ENCODE measurements at regions not wholly inside any gene's neighbourhood (a gene's known extent, or its start where the extent isn't known, plus 50 kb on each side); places are given as distances from the start of the nearest gene placed in this dataset.
"Not testable (repeated sequence)": the region's sequence is repeated elsewhere in the genome, so short reads cannot be mapped to it uniquely, and the experiment has no call there.

DNA sequence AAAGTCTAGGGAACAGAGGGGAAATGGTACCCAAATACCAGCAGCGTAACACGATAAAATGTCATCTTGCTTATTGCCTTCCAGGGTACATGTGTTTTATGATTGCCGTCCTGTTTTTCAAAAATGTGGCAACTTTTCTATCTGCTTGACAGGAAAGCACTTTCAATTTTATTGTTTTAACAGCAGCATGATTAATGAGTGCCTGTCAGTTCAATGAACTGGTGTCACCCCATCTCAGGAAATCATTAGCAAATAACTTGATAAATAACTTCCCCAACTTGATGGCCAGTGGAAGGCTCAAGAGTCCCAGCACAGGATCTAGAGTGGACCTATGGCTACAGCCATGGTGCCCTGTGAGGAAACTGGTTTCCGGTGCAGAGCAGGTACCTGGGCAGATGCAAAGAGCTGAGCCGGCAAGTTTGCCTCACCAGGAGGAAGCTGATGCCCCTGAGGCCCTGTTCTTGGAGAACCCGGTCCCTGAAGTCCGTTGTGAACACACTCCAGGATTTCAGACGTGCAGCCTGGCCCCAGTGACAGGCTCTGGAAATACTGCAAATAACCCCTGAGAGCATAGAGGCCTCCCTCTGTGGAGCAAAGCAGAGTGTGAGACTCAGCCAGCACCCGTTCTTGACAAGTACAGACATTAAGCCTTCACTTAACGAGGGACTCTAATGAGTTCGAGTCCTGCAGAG is 173.5 kb upstream of the SFSWAP start:
- no peaks in the 10 kb centered on the region for H3K4me1 ChIP-seq (ENCODE audit: insufficient read depth)
- no peak for DNase-seq (ENCODE audit: extremely low spot score)
- no peaks in the 10 kb centered on the region for H3K36me3 ChIP-seq (ENCODE audit: insufficient read depth)
- H3K4me3 ChIP-seq (ENCODE audit: low read depth, low read length): no peak overlapping the region
- WGBS: 43% methylated on average over 11 of the region's 11 CpGs
- H3K27ac ChIP-seq (ENCODE audit: low read depth): no peak overlapping the region

DNA sequence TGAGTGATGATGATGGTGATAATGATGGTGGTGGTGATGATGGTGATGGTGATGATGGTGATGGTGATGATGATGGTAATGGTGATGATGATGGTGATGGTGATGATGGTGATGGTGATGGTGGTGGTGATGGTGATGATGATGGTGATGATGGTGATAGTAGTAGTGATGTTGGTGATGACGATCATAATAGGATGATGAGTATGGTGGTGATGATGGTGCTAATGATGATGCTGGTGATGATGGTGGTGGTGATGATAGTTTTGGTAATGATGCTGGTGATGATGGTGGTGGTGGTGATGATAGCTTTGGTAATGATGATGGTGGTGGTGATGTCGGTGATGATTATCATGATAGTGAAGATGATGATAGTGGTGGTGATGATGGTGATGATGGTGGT is 171.5 kb upstream of the SFSWAP start:
- 92% methylated on average over 2 of the region's 2 CpGs for WGBS
- Histone ChIP-seq H3K4me1 (ENCODE audit: insufficient read depth) (no peaks in the 10 kb centered on the region), H3K4me3 (ENCODE audit: low read depth, low read length) (no peak overlapping the region), H3K36me3 (ENCODE audit: insufficient read depth) (no peaks in the 10 kb centered on the region), H3K27ac (ENCODE audit: low read depth) (no peak overlapping the region)
- DNase-seq (ENCODE audit: extremely low spot score): no peak

DNA sequence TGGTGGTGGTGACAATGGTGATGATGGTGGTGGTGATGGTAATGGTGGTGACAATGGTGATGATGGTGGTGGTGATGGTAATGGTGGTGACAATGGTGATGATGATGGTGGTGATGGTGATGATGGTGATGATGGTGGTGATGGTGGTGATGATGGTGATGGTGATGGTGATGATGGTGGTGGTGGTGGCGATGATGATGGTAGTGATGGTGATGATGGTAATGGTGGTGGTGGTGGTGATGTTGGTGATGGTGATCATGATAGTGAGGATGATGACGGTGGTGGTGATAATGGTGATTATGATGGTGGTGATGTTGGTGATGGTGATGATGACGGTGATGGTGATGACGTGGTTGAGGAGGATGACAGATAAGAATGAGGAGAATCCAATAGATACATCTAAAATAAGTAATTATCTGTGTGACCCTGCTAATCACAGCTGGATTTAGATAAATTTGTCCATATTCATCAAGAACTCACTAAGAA is 170.7 kb upstream of the SFSWAP start:
- Histone ChIP-seq H3K27ac (ENCODE audit: low read depth) (no peak overlapping the region), H3K4me1 (ENCODE audit: insufficient read depth) (no peaks in the 10 kb centered on the region), H3K4me3 (ENCODE audit: low read depth, low read length) (no peak overlapping the region), H3K36me3 (ENCODE audit: insufficient read depth) (no peaks in the 10 kb centered on the region)
- WGBS: 96% methylated on average over 4 of the region's 4 CpGs
- DNase-seq (ENCODE audit: extremely low spot score): no peak

DNA sequence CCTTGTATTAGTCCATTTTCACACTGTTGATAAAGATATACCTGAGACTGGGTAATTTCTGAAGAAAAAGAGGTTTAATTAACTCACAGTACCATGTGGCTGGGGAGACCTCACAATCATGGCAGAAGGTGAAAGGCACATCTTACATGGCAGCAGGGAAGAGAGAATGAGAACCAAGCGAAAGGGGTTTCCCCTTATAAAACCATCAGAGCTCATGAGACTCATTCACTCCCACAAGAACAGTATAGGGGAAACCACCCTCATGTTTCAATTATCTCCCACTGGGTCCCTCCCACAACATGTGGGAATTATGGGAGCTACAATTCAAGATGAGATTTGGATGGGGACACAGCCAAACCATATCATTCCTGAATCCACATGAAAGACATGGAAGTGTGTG is 169.4 kb upstream of the SFSWAP start:
- not testable (repeated sequence) for H3K4me1 ChIP-seq (ENCODE audit: insufficient read depth); H3K4me3 ChIP-seq (ENCODE audit: low read depth, low read length); DNase-seq (ENCODE audit: extremely low spot score); H3K27ac ChIP-seq (ENCODE audit: low read depth); H3K36me3 ChIP-seq (ENCODE audit: insufficient read depth)
- 88% methylated on average over 1 of the region's 1 CpG for WGBS

DNA sequence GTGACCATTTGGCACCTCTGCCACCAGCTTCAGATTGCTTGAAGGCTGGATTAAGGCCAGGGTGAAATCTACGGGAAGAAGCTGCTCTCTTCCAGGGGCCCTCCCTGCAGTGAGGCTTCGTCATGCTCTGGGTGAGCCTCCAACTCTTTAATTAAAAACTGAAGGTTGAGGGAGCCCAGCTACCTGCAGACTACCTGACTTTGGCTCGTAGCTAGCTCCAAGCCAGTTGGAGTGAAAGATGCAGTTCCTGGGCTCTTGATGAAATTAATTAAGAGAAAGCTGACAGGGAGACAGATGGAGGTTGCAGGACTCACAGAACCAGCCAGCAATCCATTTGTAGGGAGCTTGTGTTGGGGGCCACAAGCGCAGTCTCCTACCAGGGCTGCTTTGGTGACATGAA is 168.5 kb upstream of the SFSWAP start:
- no peak overlapping the region for H3K4me3 ChIP-seq (ENCODE audit: low read depth, low read length)
- H3K27ac ChIP-seq (ENCODE audit: low read depth): no peak overlapping the region
- 68% methylated on average over 4 of the region's 4 CpGs for WGBS

DNA sequence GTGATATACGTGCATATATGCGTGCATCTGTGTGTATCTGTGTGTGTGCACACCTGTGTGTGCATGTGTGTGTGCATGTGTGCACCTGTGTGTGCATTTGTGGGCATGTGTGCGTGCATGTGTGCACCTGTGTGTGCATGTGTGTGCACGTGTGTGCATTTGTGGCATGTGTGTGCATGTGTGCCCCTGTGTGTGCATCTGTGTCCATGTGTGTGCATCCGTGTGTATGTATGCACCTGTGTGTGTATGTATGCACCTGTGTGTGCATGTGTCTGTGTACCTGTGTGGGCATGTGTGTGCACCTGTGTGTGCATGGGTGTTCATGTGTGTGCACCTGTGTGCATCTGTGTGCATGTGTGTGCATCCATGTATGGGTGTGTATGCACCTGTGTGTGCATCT is 167.8 kb upstream of the SFSWAP start:
- no peak for DNase-seq (ENCODE audit: extremely low spot score)
- H3K27ac ChIP-seq (ENCODE audit: low read depth): no peak overlapping the region
- no peaks in the 10 kb centered on the region for H3K4me1 ChIP-seq (ENCODE audit: insufficient read depth)
- H3K4me3 ChIP-seq (ENCODE audit: low read depth, low read length): no peak overlapping the region
- WGBS: 88% methylated on average over 5 of the region's 5 CpGs
- H3K36me3 ChIP-seq (ENCODE audit: insufficient read depth): no peaks in the 10 kb centered on the region

More for the DNA sequence above, 168.5 kb upstream of the SFSWAP start:
- H3K4me1 ChIP-seq (ENCODE audit: insufficient read depth): no peaks in the 10 kb centered on the region
- H3K36me3 ChIP-seq (ENCODE audit: insufficient read depth): no peaks in the 10 kb centered on the region
- DNase-seq (ENCODE audit: extremely low spot score): no peak

DNA sequence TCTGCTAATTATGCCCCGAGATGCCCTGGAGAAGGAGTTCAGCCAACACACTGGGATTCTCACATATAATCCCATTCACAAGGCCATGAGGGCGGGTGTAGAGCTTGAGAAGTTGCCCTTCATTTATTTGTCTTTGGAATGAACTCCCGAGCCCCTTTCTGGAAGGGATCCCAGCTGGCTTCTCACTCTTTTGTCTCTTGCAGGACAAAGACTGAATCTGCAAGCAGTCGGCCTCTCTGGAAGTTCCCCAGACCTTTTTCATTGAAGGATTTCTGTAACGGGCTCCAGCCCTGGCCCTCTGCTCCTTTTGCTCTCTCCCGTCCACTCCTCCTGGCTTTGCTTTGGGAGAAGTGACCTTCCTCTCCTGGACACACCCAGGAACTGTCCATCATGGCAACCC is 163.3 kb upstream of the SFSWAP start:
- no peak for DNase-seq (ENCODE audit: extremely low spot score)
- no peaks in the 10 kb centered on the region for H3K4me1 ChIP-seq (ENCODE audit: insufficient read depth)
- no peak overlapping the region for H3K27ac ChIP-seq (ENCODE audit: low read depth)
- no peak overlapping the region for H3K4me3 ChIP-seq (ENCODE audit: low read depth, low read length)
- no peaks in the 10 kb centered on the region for H3K36me3 ChIP-seq (ENCODE audit: insufficient read depth)
- WGBS: 50% methylated on average over 6 of the region's 6 CpGs

DNA sequence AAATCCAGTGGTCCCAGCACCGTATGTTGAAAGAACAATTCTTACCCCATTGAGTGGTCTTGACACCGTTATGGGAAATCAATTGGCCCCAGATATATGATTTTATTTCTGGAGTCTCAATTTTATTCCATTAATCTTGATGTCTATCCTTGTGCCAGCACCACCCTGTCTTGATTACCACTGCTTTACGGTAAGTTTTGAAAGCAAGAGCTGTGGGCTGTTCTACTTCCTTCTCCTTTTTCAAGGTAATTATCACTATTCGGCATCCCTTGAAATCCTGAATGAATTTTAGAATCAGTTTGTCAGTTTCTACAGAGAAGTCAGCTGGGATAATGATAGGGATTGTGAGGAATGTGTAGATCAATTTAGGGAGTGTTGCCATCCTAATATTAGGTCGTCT is 160.8 kb upstream of the SFSWAP start:
- H3K4me1 ChIP-seq (ENCODE audit: insufficient read depth): no peaks in the 10 kb centered on the region
- no peak for DNase-seq (ENCODE audit: extremely low spot score)
- whole genome bisulfite sequencing: 75% methylated on average over 5 of the region's 5 CpGs
- no peak overlapping the region for H3K27ac ChIP-seq (ENCODE audit: low read depth)
- H3K36me3 ChIP-seq (ENCODE audit: insufficient read depth): no peaks in the 10 kb centered on the region
- no peak overlapping the region for H3K4me3 ChIP-seq (ENCODE audit: low read depth, low read length)

DNA sequence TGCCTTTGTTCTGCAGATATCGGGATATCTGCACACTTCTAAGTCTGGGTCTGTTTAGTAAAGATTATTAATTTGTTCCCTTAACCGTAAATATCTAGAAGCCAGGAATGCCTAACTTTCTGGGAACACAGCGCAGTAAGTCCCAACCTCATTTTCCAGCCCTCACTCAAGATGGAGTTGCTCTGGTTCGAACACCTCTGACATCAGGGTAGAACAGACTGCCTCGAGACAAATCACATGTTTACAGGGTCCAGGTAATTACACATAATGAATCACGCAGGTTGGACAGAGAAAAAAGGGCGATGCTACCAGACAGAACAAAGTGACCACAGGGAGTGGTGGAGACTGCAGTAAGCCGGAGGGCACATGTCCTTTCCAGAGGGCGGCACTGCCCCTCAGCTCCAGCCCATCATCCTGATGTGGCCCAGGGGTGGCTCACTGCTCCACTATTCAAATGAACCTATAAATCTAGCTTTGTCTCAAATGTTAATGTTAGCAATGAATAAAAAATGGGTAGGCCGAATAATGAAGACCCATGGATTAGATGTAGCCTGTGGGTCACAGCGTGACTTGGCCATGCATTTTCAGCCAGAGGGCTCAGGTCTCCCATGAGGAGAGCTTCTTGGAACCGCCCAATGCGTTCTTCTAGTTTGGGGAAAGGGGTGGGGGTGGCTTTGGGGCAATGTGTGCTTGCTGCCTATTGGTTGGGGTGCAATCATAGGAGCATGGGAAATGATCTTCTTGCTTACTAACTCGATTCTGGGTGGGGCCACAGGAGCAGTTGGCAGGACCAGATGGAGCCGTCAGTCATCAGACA is 159.0 kb upstream of the SFSWAP start:
- no peak for DNase-seq (ENCODE audit: extremely low spot score)
- Histone ChIP-seq H3K4me3 (ENCODE audit: low read depth, low read length) (no peak overlapping the region), H3K4me1 (ENCODE audit: insufficient read depth) (no peaks in the 10 kb centered on the region), H3K27ac (ENCODE audit: low read depth) (no peak overlapping the region), H3K36me3 (ENCODE audit: insufficient read depth) (no peaks in the 10 kb centered on the region)
- 86% methylated on average over 15 of the region's 15 CpGs for WGBS

DNA sequence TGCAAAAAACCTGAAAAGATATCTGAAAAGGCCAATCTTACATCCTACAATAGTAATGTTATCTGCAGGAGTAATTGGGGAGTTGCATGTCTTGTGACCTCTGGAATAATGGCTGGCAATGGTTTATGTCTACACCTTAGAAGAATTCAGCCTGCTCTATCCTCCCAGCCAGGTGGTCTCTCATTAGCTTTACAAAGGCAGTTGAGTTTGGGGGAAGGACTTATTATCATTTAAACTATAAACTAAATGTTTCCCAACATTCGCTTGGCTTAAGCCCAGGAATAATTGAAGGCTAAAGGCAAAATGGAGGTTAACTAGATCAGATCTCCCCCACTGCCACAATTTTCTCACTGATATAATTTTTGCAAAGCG is 158.4 kb upstream of the SFSWAP start:
- 73% methylated on average over 2 of the region's 2 CpGs for WGBS
- no peaks in the 10 kb centered on the region for H3K36me3 ChIP-seq (ENCODE audit: insufficient read depth)
- DNase-seq (ENCODE audit: extremely low spot score): no peak
- no peak overlapping the region for H3K27ac ChIP-seq (ENCODE audit: low read depth)
- no peak overlapping the region for H3K4me3 ChIP-seq (ENCODE audit: low read depth, low read length)
- H3K4me1 ChIP-seq (ENCODE audit: insufficient read depth): no peaks in the 10 kb centered on the region

DNA sequence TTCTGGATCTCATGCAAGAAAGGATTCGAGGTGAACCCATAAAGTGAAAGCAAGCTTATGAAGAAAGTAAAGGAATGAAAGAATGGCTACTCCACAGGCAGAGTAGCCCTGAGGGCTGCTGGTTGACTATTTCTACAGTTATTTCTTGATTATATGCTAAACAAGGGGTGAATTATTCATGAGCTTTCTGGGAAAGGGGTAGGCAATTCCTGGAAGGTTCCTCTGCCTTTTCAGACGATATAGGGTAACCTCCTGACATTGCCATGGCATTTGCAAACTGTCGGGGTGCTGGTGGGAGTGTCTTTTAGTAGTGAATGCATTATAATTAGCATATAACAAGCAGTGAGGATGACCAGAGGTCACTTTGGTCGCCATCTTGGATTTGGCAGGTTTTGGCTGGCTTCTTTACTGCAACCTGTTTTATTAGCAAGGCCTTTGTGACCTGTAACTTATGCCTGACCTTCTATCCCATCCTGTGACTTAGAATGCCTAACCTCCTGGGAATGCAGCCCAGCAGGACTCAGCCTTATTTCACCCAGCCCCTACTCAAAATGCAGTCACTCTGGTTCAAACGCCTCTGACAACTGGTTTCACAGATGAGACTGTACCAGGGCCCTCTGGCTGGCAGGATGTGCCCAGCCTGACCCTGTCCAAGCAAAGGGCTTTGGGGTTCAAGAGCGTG is 157.7 kb upstream of the SFSWAP start:
- Histone ChIP-seq H3K27ac (ENCODE audit: low read depth) (no peak overlapping the region), H3K4me3 (ENCODE audit: low read depth, low read length) (no peak overlapping the region), H3K36me3 (ENCODE audit: insufficient read depth) (no peaks in the 10 kb centered on the region), H3K4me1 (ENCODE audit: insufficient read depth) (no peaks in the 10 kb centered on the region)
- no peak for DNase-seq (ENCODE audit: extremely low spot score)
- 80% methylated on average over 6 of the region's 6 CpGs for WGBS

DNA sequence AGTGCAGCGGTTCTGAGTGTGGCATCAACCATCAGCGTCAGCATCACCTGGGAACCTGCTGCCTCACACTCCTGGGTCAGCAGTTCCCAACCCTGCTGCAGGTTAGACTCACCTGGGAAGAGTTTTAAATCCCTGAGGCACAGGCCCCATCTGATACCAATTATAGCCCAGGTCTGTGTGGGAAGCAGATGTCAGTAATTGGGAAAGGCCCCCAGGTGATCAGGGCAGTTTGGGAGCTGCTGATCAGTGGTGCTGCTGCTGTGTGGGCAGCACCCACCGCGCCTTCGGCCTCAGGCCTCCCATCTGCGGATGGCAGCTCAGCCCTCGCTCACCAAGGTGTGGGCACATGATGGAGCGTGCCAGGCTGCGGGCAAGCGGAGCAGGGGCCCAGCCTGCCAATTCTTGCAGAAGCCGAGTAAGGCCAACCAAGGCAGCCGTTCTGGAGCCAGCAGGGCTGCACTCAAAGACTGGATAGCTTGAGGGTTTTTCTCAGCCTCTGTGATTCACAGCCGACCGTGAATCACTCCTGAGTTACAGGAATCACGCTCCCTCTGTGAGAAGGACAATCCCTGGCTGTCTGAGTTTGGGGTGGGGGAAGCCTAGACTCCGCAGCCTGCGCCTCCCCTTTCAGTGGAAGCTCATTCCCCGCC is 155.6 kb upstream of the SFSWAP start:
- no peaks in the 10 kb centered on the region for H3K36me3 ChIP-seq (ENCODE audit: insufficient read depth)
- H3K4me1 ChIP-seq (ENCODE audit: insufficient read depth): no peaks in the 10 kb centered on the region
- 80% methylated on average over 18 of the region's 18 CpGs for WGBS
- H3K27ac ChIP-seq (ENCODE audit: low read depth): no peak overlapping the region
- H3K4me3 ChIP-seq (ENCODE audit: low read depth, low read length): no peak overlapping the region
- no peak for DNase-seq (ENCODE audit: extremely low spot score)

DNA sequence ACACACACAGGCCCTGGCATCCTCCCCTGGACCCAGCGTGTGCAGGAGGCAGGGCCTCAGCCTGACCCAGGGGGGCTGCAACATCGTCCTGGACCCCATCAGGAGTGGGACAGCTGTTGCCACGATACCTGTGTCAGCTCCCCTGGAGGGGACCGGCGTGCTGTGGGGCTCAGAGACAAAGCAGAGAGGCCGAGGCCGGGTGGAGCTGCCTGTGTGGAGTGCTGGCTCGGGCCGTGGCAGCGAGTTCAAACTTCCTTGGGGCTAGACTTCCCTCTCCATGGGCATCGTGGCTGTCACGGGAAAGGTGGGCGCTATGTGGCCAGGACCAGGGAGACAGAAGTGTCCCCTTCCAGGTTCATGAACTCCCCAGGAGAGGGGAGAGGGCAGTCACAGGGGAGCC is 155.0 kb upstream of the SFSWAP start:
- no peak for DNase-seq (ENCODE audit: extremely low spot score)
- H3K4me3 ChIP-seq (ENCODE audit: low read depth, low read length): no peak overlapping the region
- no peaks in the 10 kb centered on the region for H3K36me3 ChIP-seq (ENCODE audit: insufficient read depth)
- WGBS: 81% methylated on average over 13 of the region's 13 CpGs
- no peak overlapping the region for H3K27ac ChIP-seq (ENCODE audit: low read depth)
- H3K4me1 ChIP-seq (ENCODE audit: insufficient read depth): no peaks in the 10 kb centered on the region
